ENCODE measurements at regions not wholly inside any gene's neighbourhood (a gene's known extent, or its start where the extent isn't known, plus 50 kb on each side); places are given as distances from the start of the nearest gene placed in this dataset.
"Not testable (repeated sequence)": the region's sequence is repeated elsewhere in the genome, so short reads cannot be mapped to it uniquely, and the experiment has no call there.

DNA sequence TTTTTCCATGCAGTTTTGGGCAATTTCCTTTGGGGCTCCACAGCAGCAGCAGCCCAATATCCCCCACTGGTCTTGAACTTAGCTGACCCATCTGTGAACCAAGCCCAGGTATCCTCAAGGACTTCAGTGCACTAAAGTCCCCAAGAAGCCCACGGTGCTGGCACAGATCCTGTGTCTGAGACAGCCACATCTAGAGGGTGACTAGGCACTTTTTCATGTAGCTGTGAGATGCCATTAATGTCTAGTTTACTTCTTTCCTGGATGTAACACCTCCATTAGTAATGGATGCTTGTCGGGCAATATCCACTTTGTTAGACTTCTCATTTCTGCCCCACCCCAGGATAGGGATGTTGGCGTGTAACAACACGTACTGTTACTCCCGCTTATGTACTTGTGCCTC is 117.9 kb downstream of the GPCPD1 start:
- intact Hi-C loops (cut with DNase I) = no loop called here
- ATAC-seq = no peak

GRCh38 chr20:5491455-5491854 is 119.4 kb downstream of the GPCPD1 start:
- DNase-seq (no peak), ATAC-seq (no peak)
- intact Hi-C loops (cut with DNase I) = no loop called here

More for the DNA sequence above, 117.9 kb downstream of the GPCPD1 start:
- DNase-seq = no peak

GRCh38 chr20:5489601-5490000 is 121.2 kb downstream of the GPCPD1 start:
- ATAC-seq (no peak), DNase-seq (no peak)
- intact Hi-C loops (cut with DNase I) = no loop called here

GRCh38 chr20:5488823-5489222 is 122.0 kb downstream of the GPCPD1 start:
- intact Hi-C loops (cut with DNase I) = no loop called here
- DNase-seq (no peak), ATAC-seq (no peak)

GRCh38 chr20:5486377-5487054 is 124.3 kb downstream of the GPCPD1 start:
- ATAC-seq = no peak
- intact Hi-C loops (cut with DNase I) = no loop called here
- no peak for DNase-seq

- DNase-seq = no peak
- intact Hi-C loops (cut with DNase I) = no loop called here
- no peak for ATAC-seq
Observed at GRCh38 chr20:5484926-5485325, 125.9 kb downstream of the GPCPD1 start.

DNA sequence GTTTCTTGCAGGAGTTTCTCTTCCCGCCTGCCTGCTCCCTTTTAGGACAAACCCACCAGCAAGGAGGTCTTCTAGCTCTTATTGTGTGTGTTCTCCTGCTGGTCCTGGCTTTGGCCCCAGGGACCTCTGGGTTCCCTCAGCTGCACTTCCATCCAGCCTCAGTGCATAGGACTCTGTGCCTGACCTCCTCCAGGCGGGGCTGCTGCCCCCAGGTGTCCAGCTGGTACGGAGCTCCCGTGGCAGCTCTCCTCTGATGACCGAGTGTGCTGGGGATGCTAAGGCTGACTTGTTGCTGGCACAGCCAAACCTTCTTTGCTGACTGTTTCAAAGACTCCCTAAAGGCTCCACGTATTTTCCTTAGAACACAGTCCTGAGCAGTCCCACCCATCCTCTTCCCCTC is 126.5 kb downstream of the GPCPD1 start:
- intact Hi-C loops (cut with DNase I) = no loop called here
- ATAC-seq (no peak), DNase-seq (no peak)

DNA sequence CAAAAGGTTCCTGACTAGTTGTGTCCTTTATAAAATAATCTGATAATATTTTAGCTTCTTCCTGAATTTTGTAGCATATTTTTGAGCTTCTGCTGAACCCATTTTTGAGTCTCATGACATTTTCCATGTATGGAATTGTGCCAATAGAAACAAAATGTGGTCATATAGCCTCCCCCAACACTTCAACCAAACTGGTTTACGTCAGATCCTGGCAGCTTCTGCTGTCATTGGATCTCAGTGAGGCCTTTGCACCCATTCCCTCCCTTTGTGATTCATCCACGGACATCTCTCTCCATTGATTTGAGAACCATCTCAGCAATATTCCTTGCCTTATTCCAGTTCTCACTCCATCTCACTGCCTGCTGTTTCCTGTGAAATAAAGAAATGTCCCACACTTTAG is 128.0 kb downstream of the GPCPD1 start:
- intact Hi-C loops (cut with DNase I) = no loop called here
- DNase-seq (no peak), ATAC-seq (no peak)

- DNase-seq = no peak
- no peak for ATAC-seq
- intact Hi-C loops (cut with DNase I) = no loop called here
Observed at GRCh38 chr20:5481872-5482271, 128.9 kb downstream of the GPCPD1 start.

GRCh38 chr20:5480824-5481600 is 129.8 kb downstream of the GPCPD1 start:
- ATAC-seq (no peak), DNase-seq (no peak)
- intact Hi-C loops (cut with DNase I) = no loop called here

DNA sequence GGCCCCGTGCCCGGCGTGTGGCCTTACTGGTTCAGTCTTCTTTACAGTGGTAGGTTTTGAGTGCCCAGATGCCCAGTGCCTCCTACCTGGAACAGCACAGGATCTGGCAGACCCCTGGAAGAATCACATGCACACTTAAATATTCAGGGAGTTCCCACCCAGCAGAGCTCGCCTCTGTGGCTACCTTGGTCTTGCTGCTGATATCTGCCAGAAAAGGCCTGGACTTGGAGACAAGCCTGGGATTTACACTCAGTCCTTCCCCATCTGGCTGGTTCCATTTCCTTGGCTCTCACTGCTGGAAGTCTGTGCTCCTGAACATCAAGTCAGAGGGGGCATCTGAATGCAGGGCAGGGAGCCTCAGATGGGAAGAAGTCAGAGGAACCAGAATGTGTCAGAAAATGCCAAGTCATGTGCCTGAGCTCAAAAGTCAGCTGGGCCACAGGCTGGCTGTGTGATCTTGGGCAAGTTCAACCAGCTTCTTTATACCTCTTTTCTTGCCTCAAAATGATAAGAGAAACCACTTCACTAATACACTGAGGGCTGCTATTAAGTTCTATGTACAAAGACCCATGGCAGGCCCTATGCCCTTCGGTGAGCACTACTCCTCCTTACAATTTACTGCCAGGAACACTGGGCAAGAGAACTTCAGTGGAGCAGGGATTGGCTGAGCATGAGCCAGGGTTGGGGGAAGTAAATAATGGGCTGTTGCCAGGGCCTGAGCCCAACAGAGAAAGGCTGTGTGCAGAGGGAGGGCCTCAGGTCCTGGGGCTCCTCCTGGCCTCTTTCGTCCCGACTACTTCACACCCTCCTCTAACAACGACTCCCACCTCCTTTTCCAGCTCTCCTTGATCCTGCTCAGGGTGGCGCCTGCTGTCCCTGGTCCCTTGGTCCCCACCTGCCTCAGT is 135.9 kb downstream of the GPCPD1 start:
- no peak for DNase-seq
- ATAC-seq = no peak
- intact Hi-C loops (cut with DNase I) = no loop called here

GRCh38 chr20:5471866-5472265 is 138.9 kb downstream of the GPCPD1 start:
- intact Hi-C loops (cut with DNase I); DNase-seq: not testable (repeated sequence)
- ATAC-seq = peak in 1 of 2 donors; percentile 39

GRCh38 chr20:5471368-5471767 is 139.4 kb downstream of the GPCPD1 start:
- intact Hi-C loops (cut with DNase I) = no loop called here
- no peak for DNase-seq
- ATAC-seq = peak in 1 of 2 donors; percentile 15

DNA sequence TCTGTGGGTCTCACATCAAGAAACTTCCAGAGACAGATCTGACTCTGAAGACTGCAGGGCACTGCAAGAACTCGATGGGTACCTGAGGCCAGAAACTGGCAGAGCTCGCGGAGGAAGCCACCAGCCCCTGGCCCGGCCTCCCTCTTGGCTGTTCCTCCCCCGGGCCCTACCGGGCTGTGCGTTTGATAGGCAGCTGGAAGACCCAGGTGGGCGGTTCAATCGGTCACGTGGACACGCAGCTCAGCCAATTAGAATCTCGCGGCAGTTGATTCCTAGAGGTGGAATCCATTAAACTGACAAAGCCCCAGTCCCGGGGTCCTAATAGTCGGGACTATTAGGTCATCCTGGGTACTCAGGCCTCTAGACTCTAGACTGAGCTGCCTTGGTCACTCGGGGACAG is 139.9 kb downstream of the GPCPD1 start:
- intact Hi-C loops (cut with DNase I) = no loop called here
- DNase-seq = no peak
- ATAC-seq = no peak

DNA sequence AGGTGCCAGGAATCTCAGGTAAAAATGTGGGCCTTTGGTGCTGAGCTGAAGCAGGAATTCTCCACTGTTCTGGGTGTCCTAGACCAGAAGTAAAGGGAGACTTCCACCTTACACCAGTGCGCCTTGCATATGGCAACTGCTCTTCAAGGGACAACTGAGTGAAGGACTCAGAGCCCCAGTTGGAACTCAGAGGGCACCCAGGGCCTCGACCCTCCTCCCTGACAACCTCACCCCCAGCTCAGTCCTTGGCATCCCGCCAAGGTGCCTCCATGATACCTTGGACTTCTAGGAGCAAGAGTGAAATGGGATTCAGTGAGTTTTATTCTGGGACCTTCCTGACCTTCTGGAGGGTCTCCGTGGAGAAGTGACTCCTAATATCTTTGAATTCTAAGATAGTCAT is 140.3 kb downstream of the GPCPD1 start:
- intact Hi-C loops (cut with DNase I) = no loop called here
- ATAC-seq = no peak
- no peak for DNase-seq

DNA sequence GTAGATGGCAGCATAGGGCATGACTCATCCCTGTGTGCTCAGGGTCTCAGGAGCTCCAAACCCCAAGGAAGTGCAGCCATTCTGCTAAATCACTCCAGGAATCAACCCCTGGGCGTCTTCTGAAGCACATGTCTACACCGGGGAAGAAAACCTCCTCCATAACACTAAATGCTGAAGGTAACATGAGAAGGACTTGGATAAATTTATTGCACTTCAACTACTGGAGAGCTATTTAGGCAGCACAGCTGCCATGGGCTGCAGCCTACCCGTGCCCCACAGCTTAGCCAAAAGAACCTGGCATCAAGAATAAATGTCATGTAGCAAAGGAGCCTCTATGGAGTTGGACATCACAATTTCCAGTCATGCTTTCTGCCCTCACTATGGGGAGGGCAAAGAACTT is 141.7 kb downstream of the GPCPD1 start:
- ATAC-seq = no peak
- intact Hi-C loops (cut with DNase I) = no loop called here

DNA sequence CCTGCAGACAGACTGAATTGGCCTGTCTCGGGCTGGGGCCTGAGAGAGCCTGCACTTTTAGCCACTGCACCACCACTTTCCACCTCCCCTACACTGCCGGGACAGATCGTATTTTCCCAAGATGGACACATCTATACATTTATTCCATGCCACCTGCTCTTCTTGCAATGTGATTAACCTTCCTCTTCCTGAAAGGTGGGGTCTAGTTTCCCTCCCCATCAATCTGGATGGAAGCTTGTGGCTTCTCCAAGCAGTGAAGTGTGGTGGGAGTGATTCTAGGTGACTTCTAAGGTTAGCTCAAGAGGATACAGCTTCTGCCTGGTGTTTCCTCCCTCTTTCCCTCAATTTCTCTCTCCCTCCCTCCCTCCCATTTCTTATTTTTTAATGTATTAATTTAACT is 143.7 kb downstream of the GPCPD1 start:
- intact Hi-C loops (cut with DNase I) = no loop called here
- DNase-seq (no peak), ATAC-seq (no peak)

More for the DNA sequence above, 141.7 kb downstream of the GPCPD1 start:
- no peak for DNase-seq

- intact Hi-C loops (cut with DNase I) = no loop called here
- no peak for ATAC-seq
Observed at GRCh38 chr20:5465604-5465927, 145.2 kb downstream of the GPCPD1 start.

DNA sequence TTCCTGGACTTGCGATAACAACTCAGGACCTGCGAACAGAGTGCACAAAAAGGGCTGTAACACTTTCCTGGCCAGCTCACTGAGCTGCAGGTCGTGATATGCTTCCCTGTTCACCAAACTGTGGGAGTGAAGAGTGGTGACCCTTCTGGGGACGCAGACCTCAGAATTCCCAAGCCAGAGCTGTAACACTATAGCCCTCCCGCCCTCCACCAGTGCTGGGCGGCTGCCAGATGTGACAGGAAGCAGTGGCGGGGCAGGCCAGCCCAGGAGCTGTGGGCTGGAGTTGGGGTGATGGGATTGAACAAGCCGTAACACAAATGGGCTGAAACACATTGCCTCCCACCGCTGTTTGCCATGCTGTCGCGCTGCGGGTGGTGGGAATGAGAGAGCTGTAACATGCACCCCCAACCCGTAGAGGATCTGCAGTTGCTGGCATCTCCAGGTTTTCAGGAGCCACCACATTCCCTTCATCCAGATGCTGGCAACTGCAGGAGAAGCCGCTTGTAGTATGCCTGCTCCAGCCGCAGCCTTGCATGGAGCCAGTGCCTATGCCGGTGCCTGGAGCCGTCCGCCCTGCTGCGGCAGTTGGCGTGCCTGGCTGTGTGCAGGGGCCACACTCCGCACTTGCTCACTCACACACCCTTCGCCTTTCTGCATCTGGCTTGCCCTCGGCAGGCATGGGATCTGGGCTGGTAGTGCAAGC is 145.8 kb downstream of the GPCPD1 start:
- DNase-seq (no peak), ATAC-seq (no peak)
- intact Hi-C loops (cut with DNase I) = no loop called here

More at GRCh38 chr20:5465604-5465927, 145.2 kb downstream of the GPCPD1 start:
- no peak for DNase-seq

All from left cardiac atrium (tissue), 4 donors.